Epithelial cell of esophagus (primary cell): ENCODE measurements at regions not wholly inside any gene's neighbourhood (a gene's known extent, or its start where the extent isn't known, plus 50 kb on each side); places are given as distances from the start of the nearest gene placed in this dataset.
A peak's percentile ranks its signal among the peaks of the same experiment; 100 is the strongest.

Source experiments
- DNase-seq: peaks from one replicate; pipeline ENCODE4 v3.0.0; 2010; ENCODE audit warnings: low read depth
- H3K4me3 ChIP-seq: 2 replicates; pipeline ENCODE4 v1.5.1; 2011; ENCODE audit warnings: mild to moderate bottlenecking, low read length, control low read depth
- CTCF ChIP-seq: IDR thresholded peaks from 2 replicates; pipeline ENCODE4 v1.5.1; 2011; ENCODE audit warnings: low read depth, mild to moderate bottlenecking, low read length, control low read depth, inconsistent platforms; ENCODE audit not compliant: insufficient read depth; ENCODE audit errors: missing control alignments

GRCh38 chr15:93331545-93332167 lies 242.6 kb upstream of the RGMA start:
- TF ChIP-seq CTCF, result no peak
- DNase-seq, result no peak
- H3K4me3 ChIP-seq, result no peak overlapping the region

- no peak for DNase-seq
- H3K4me3 ChIP-seq, result no peak overlapping the region
- TF ChIP-seq CTCF, result no peak
These were observed 242.0 kb upstream of the RGMA start for GRCh38 chr15:93330912-93331544.

DNA sequence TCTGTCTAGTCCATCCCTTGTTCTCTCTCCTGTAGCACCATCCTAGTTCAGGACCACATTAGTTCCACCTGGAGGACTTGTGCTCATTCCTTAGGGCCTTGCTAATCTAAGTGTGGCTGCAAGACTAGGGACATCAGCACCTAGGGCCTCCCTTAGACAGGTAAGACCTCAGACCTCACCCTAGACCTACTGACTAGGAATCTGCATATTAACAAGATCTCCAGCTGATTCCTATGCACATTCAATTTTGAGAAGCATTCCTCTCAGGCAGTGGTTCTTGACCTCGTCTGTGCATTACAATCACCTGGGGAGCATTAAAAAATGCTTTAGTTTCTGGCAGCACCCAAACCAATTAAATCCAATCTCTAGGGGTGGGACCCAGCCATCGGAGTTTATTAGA lies 238.4 kb upstream of the RGMA start:
- H3K4me3 ChIP-seq, result no peak overlapping the region
- no peak for DNase-seq
- TF ChIP-seq CTCF, result no peak

GRCh38 chr15:93324186-93324975 lies 235.4 kb upstream of the RGMA start:
- TF ChIP-seq CTCF, result no peak
- no peak for DNase-seq
- no peak overlapping the region for H3K4me3 ChIP-seq

DNA sequence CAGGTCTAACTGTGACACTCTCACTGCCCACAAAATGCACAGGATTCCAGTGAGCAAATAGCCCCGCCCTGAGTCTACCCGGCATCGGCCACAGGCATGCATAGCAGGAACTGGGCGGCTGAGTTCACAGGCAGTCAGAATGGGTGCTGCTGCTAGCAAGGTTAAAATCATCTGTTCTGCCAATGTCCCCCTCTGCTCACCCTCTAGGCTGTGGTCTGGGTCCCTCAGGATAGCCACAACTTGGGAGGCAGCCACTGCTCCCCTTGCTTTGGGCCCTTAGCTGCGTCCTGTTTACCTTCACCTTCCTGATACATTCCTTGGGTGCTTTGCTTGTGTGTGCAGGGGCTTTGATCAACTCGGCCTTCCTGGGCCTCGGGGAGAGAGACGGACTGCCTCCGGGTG lies 232.9 kb upstream of the RGMA start:
- TF ChIP-seq CTCF, result no peak
- peak; percentile 46 for DNase-seq
- no peak overlapping the region for H3K4me3 ChIP-seq

GRCh38 chr15:93319121-93319814 lies 230.3 kb upstream of the RGMA start:
- TF ChIP-seq CTCF, result no peak
- no peak overlapping the region for H3K4me3 ChIP-seq
- no peak for DNase-seq
